HEK293 (cell line): ENCODE measurements at regions not wholly inside any gene's neighbourhood (a gene's known extent, or its start where the extent isn't known, plus 50 kb on each side); places are given as distances from the start of the nearest gene placed in this dataset.

ENCODE experiments used
- CTCF ChIP-seq: fragments of 450-650 bp; formaldehyde crosslinking; IDR thresholded peaks from 2 replicates; pipeline ENCODE4 v1.5.1; 2016; ENCODE audit warnings: missing biosample characterization, missing genetic modification characterization
- FEZF1 ChIP-seq: fragments of 450-650 bp; formaldehyde crosslinking; IDR thresholded peaks from 2 replicates; pipeline ENCODE4 v1.5.1; 2016; ENCODE audit warnings: missing biosample characterization, missing genetic modification characterization
- PRDM2 ChIP-seq: fragments of 450-650 bp; formaldehyde crosslinking; IDR thresholded peaks from 2 replicates; pipeline ENCODE4 v1.5.1; 2016; ENCODE audit warnings: missing biosample characterization, missing genetic modification characterization, borderline replicate concordance
- RBAK ChIP-seq: fragments of 450-650 bp; formaldehyde crosslinking; IDR thresholded peaks from 2 replicates; pipeline ENCODE4 v1.5.1; 2016; ENCODE audit warnings: missing biosample characterization, missing genetic modification characterization
- SCRT1 ChIP-seq: fragments of 450-650 bp; formaldehyde crosslinking; IDR thresholded peaks from 2 replicates; pipeline ENCODE4 v1.5.1; 2016; ENCODE audit warnings: missing biosample characterization, missing genetic modification characterization, borderline replicate concordance
- ZNF621 ChIP-seq: fragments of 450-650 bp; formaldehyde crosslinking; IDR thresholded peaks from 2 replicates; pipeline ENCODE4 v1.5.1; 2017; ENCODE audit warnings: missing biosample characterization, missing genetic modification characterization
- ZNF791 ChIP-seq: fragments of 450-650 bp; formaldehyde crosslinking; IDR thresholded peaks from 2 replicates; pipeline ENCODE4 v1.5.1; 2016; ENCODE audit warnings: missing biosample characterization, missing genetic modification characterization

- TF ChIP-seq CTCF (no peak), ZNF621 (tag by site-specific recombination) (no peak), PRDM2 (tag by site-specific recombination) (no peak), ZNF791 (tag by site-specific recombination) (no peak), FEZF1 (tag by site-specific recombination) (no peak), RBAK (tag by site-specific recombination) (no peak), SCRT1 (no peak)
Measured at GRCh38 chr3:1929788-1930414, 168.8 kb upstream of the CNTN4 start.
